Ovary (tissue), 7 donors: ENCODE measurements at regions not wholly inside any gene's neighbourhood (a gene's known extent, or its start where the extent isn't known, plus 50 kb on each side); places are given as distances from the start of the nearest gene placed in this dataset.

Experiments used
- DNase-seq, 5 donors: peaks; one replicate each; pipeline ENCODE4 v3.0.0-alpha.2; 2019 to 2020
- H3K27ac ChIP-seq, 2 donors: fragments of 200-600 bp; one replicate each; pipeline versions ENCODE4 v1.5.1 to v1.8.0; 2019 to 2022
- H3K27me3 ChIP-seq: fragments of 200-600 bp; one replicate; pipeline ENCODE4 v1.8.0; 2022
- H3K36me3 ChIP-seq: fragments of 200-600 bp; sonication (generic); one replicate; pipeline ENCODE4 v1.5.1; 2019
- H3K4me1 ChIP-seq: one replicate; pipeline ENCODE4 v1.8.1; 2013; ENCODE audit warnings: mild to moderate bottlenecking, moderate library complexity; ENCODE audit not compliant: insufficient read depth
- H3K4me3 ChIP-seq: fragments of 200-600 bp; sonication (generic); one replicate; pipeline ENCODE4 v1.5.1; 2017
- H3K9me3 ChIP-seq, 2 donors: fragments of 200-600 bp in 1 of 2; sonication (generic) in 1 of 2; one replicate each; pipeline versions ENCODE4 v1.5.1 to v1.8.1; 2013 to 2019; ENCODE audit warnings: mild to moderate bottlenecking in 1 of 2, moderate library complexity in 1 of 2
- EP300 ChIP-seq: sonication (generic); formaldehyde crosslinking; IDR thresholded peaks from one replicate; pipeline ENCODE4 v1.6.1; 2017; ENCODE audit warnings: antibody characterized with exemption
- POLR2A ChIP-seq: fragments of 450-650 bp; IDR thresholded peaks from one replicate; pipeline ENCODE4 v1.6.1; 2017; ENCODE audit warnings: antibody characterized with exemption, mild to moderate bottlenecking, moderate library complexity
- WGBS, 3 donors: extraction: QIAGEN DNeasy Blood & Tissue Kit in 1 of 3; methylation state at CpG; one replicate each; pipeline versions ENCODE4 v1.1.5 to v1.1.7; 2013 to 2017; 5-methylcytosine and 5-hydroxymethylcytosine counted together
- intact Hi-C, 4 donors: fragments of 100-400 bp; cut with DNase I; formaldehyde crosslinking; loops; one replicate each; pipeline versions ENCODE4 v1.11.0 to v1.15.1; 2022 to 2023
- TF ChIP-seq, protein P1 (sequence below), 3 donors: fragments of 450-650 bp in 2 of 3; fragments of 200-600 bp in 1 of 3; IDR thresholded peaks; one replicate each; pipeline versions ENCODE4 v1.5.1 to v1.8.0; 2016 to 2022; ENCODE audit warnings: antibody characterized with exemption in 3 of 3, mild to moderate bottlenecking in 1 of 3
- donor health status: DM: no; HTN: no; CAD: no; lungs with moderate emphysema.
- donor health status: DM: no; HTN: no; CAD: no.
- donor health status: Bipolar disorder and iron deficiency.
- donor health status: DM: no; HTN: no; CAD: no.
- donor health status: DM: yes; HTN: yes; CAD: no.

DNA sequence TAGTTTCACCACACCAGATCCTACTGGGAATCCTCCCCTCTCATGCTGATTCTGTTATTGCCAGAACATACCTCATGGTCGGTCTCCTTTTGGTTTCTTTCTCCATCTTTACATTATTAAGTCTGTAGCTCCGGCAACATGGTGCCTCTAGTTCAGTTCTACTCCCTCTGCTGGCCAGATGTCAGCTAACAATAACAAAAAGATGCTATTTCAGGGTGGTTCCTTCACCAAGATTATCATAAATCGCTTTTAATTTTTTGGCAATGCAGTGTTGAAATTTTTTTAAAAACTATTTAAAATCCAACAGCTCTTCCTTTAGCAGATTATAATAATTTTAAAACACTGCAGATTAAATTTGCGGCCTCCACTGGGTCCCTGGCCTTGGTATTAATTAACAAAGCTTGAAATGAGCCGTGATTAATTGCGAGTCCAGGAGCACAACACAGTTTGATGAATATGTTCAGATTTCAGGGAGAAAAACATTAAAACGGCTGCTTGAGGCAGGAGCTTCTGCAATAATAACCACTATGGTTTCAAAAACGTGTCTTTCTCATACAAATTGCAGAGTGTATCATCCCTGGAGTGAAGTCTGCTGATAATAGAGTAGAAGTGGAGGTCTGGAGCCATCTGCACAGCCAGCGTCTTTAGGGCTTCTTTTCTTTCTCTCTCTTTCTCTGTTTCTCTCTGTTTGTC, 492.9 kb upstream of the KIRREL3 start:
- H3K9me3 ChIP-seq, result no peaks in the 10 kb centered on the region
- intact Hi-C loops, result no loop called here
- no peak for DNase-seq
- TF ChIP-seq POLR2A, result no peak
- TF ChIP-seq, protein P1, sequence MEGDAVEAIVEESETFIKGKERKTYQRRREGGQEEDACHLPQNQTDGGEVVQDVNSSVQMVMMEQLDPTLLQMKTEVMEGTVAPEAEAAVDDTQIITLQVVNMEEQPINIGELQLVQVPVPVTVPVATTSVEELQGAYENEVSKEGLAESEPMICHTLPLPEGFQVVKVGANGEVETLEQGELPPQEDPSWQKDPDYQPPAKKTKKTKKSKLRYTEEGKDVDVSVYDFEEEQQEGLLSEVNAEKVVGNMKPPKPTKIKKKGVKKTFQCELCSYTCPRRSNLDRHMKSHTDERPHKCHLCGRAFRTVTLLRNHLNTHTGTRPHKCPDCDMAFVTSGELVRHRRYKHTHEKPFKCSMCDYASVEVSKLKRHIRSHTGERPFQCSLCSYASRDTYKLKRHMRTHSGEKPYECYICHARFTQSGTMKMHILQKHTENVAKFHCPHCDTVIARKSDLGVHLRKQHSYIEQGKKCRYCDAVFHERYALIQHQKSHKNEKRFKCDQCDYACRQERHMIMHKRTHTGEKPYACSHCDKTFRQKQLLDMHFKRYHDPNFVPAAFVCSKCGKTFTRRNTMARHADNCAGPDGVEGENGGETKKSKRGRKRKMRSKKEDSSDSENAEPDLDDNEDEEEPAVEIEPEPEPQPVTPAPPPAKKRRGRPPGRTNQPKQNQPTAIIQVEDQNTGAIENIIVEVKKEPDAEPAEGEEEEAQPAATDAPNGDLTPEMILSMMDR (IDR thresholded peaks at IDR 0.05), result peak in 1 of 3 donors; percentile 24
- H3K4me3 ChIP-seq, result no peak overlapping the region
- H3K4me1 ChIP-seq, result no peaks in the 10 kb centered on the region
- H3K36me3 ChIP-seq, result no peaks in the 10 kb centered on the region
- H3K27ac ChIP-seq, result no peak overlapping the region
- H3K27me3 ChIP-seq, result no peaks in the 10 kb centered on the region
- WGBS, 3 donors, result 16 to 27% (median 25%) methylated on average over 9 of the region's 9 CpGs

DNA sequence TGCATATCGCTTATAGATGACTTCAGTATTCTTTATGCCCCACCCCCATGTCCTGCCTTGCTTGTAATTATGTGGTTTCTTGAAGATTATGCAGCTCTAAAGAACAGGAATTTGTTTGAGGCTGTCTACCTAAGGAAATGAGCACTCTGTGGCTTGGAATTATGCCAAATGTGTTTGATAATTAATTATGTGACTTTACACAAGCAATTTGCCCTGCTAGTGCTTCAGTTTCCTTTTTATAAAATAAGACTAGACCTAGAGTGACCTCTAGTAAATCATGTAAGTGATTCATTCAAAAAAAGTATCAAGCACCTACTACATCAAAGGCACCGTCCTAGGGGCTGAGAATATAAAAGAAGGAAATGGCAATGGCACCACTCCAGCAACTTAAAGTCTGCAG, 491.5 kb upstream of the KIRREL3 start:
- no peak for TF ChIP-seq EP300
- no peak for TF ChIP-seq POLR2A
- TF ChIP-seq, protein P1 (IDR thresholded peaks at IDR 0.05), result no peak
- Histone ChIP-seq H3K27me3 (no peaks in the 10 kb centered on the region), H3K36me3 (no peaks in the 10 kb centered on the region), H3K4me1 (no peaks in the 10 kb centered on the region), H3K9me3 (no peaks in the 10 kb centered on the region), H3K4me3 (no peak overlapping the region), H3K27ac (no peak overlapping the region)
- intact Hi-C loops, result no loop called here
- no peak for DNase-seq
- 50 to 78% (median 61%) methylated on average over 2 of the region's 2 CpGs for WGBS, 3 donors

GRCh38 chr11:127491589-127491988, 491.0 kb upstream of the KIRREL3 start:
- WGBS, 3 donors, result 45 to 63% (median 49%) methylated on average over 2 of the region's 2 CpGs
- H3K4me1 ChIP-seq, result no peaks in the 10 kb centered on the region

GRCh38 chr11:127490896-127491295, 490.3 kb upstream of the KIRREL3 start:
- WGBS, 3 donors, result 84 to 91% (median 88%) methylated on average over 2 of the region's 2 CpGs
- H3K4me3 ChIP-seq, result no peak overlapping the region
- H3K9me3 ChIP-seq, result no peaks in the 10 kb centered on the region
- H3K27me3 ChIP-seq, result no peaks in the 10 kb centered on the region
- H3K4me1 ChIP-seq, result no peaks in the 10 kb centered on the region
- H3K36me3 ChIP-seq, result no peaks in the 10 kb centered on the region
- intact Hi-C loops, result no loop called here
- TF ChIP-seq POLR2A, result no peak
- TF ChIP-seq EP300, result no peak
- TF ChIP-seq, protein P1 (IDR thresholded peaks at IDR 0.05), result no peak
- DNase-seq, result no peak
- no peak overlapping the region for H3K27ac ChIP-seq

More at GRCh38 chr11:127491589-127491988, 491.0 kb upstream of the KIRREL3 start:
- intact Hi-C loops, result no loop called here
- Histone ChIP-seq H3K27ac (no peak overlapping the region), H3K4me3 (no peak overlapping the region), H3K27me3 (no peaks in the 10 kb centered on the region), H3K9me3 (no peaks in the 10 kb centered on the region), H3K36me3 (no peaks in the 10 kb centered on the region)
- no peak for DNase-seq
- TF ChIP-seq POLR2A (no peak), EP300 (no peak)
- TF ChIP-seq, protein P1 (IDR thresholded peaks at IDR 0.05), result no peak
